Caco-2 (cell line): ENCODE measurements at regions not wholly inside any gene's neighbourhood (a gene's known extent, or its start where the extent isn't known, plus 50 kb on each side); places are given as distances from the start of the nearest gene placed in this dataset.

Experiments used
- BruUV-seq: library from RNA; stranded (reverse); fragments of 400-500 nt; replicated peaks from 2 replicates; lab custom pipeline; 2021; lab: Mats Ljungman, UMichigan
- CTCF ChIA-PET: fragments of 300-600 bp; sonication (Branson Sonifier 250); formaldehyde crosslinking; loops from one replicate; lab custom pipeline; 2022; ENCODE audit warnings: antibody characterized with exemption; lab: Charles Lee
- POLR2A ChIA-PET: fragments of 300-600 bp; sonication (Branson Sonifier 250); formaldehyde crosslinking; loops from one replicate; lab custom pipeline; 2022; ENCODE audit warnings: antibody characterized with exemption; lab: Charles Lee
- DNase-seq, 2 experiments: peaks; one replicate each; pipeline versions ENCODE4 v3.0.0 to v3.0.0-alpha.2; 2020 to 2022
- H3K27me3 ChIP-seq: replicated peaks from 2 replicates; pipeline ENCODE4 v1.6.0; 2011; ENCODE audit warnings: low read length; ENCODE audit not compliant: control insufficient read depth, insufficient read depth
- H3K36me3 ChIP-seq: 2 replicates; pipeline ENCODE4 v1.5.1; 2011; ENCODE audit warnings: low read length; ENCODE audit not compliant: control insufficient read depth, insufficient read depth
- H3K4me1 ChIP-seq: fragments of 250-450 bp; sonication (Bioruptor Pico); 2 replicates; pipeline ENCODE4 v1.5.1; 2020; ENCODE audit warnings: mild to moderate bottlenecking
- H3K4me3 ChIP-seq: 2 replicates; pipeline ENCODE4 v1.5.1; 2011; ENCODE audit warnings: low read depth, mild to moderate bottlenecking, control low read depth, low read length
- H3K9me3 ChIP-seq: fragments of 250-450 bp; sonication (Bioruptor Pico); 2 replicates; pipeline ENCODE4 v1.5.1; 2020; ENCODE audit warnings: mild to moderate bottlenecking, moderate library complexity
- H3K27ac Mint-ChIP-seq: one replicate; pipeline ENCODE4 v1.8.0; 2022; ENCODE audit warnings: mixed read lengths; ENCODE audit not compliant: unreplicated experiment
- H3K27me3 Mint-ChIP-seq: one replicate; pipeline ENCODE4 v1.8.0; 2022; ENCODE audit warnings: mixed read lengths; ENCODE audit not compliant: insufficient read depth, unreplicated experiment
- H3K36me3 Mint-ChIP-seq: one replicate; pipeline ENCODE4 v1.8.0; 2022; ENCODE audit warnings: mild to moderate bottlenecking, mixed read lengths; ENCODE audit not compliant: insufficient read depth, unreplicated experiment
- H3K4me1 Mint-ChIP-seq: one replicate; pipeline ENCODE4 v1.8.0; 2022; ENCODE audit warnings: low read depth, mixed read lengths; ENCODE audit not compliant: unreplicated experiment
- H3K4me3 Mint-ChIP-seq: one replicate; pipeline ENCODE4 v1.8.0; 2022; ENCODE audit warnings: mild to moderate bottlenecking, moderate library complexity, mixed read lengths; ENCODE audit not compliant: unreplicated experiment
- H3K9me3 Mint-ChIP-seq: one replicate; pipeline ENCODE4 v1.8.0; 2022; ENCODE audit warnings: mixed read lengths; ENCODE audit not compliant: unreplicated experiment
- CTCF ChIP-seq, 2 experiments: fragments of 200-600 bp in 1 of 2; IDR thresholded peaks; 1 replicate in 1 of 2; 2 replicates in 1 of 2; pipeline versions ENCODE4 v1.5.1 to v1.8.0; 2011 to 2022; ENCODE audit warnings: antibody characterized with exemption in 1 of 2, control low read depth in 1 of 2, inconsistent platforms in 1 of 2, low read depth in 1 of 2, low read length in 1 of 2, mild to moderate bottlenecking in 1 of 2, moderate library complexity in 1 of 2; ENCODE audit not compliant: insufficient read depth in 1 of 2, severe bottlenecking in 1 of 2, unreplicated experiment in 1 of 2
- intact Hi-C: fragments of 100-400 bp; cut with micrococcal nuclease; formaldehyde crosslinking; loops from one replicate; pipeline ENCODE4 v1.10.0; 2022; ENCODE audit not compliant: unreplicated experiment

- Histone ChIP-seq H3K4me3 (no peak overlapping the region), H3K36me3 (no peaks in the 10 kb centered on the region), H3K9me3 (no peaks in the 10 kb centered on the region), H3K4me1 (0 out of 2 replicates have a peak, but pooled peaks cover 2% of the 10 kb centered on the region), H3K27me3 (no peaks in the 10 kb centered on the region)
- Mint-ChIP-seq H3K4me3 (no peak overlapping the region), H3K36me3 (no peaks in the 10 kb centered on the region), H3K9me3 (no peaks in the 10 kb centered on the region), H3K27me3 (no peaks in the 10 kb centered on the region), H3K4me1 (no peaks in the 10 kb centered on the region), H3K27ac (no peak overlapping the region)
- no peak for TF ChIP-seq CTCF (IDR thresholded peaks at IDR 0.05; ENCODE audit: insufficient read depth in 1 of 2, low read depth in 1 of 2, low read length in 1 of 2, severe bottlenecking in 1 of 2, unreplicated experiment in 1 of 2)
- ChIA-PET CTCF (interaction anchor here (0.6 kb wide), 1 partner anchor 111 kb away, joined by 4 read pairs; no protein-coding TSS in a partner anchor), POLR2A (no interaction called here)
- intact Hi-C loops = no loop called here
- DNase-seq = no peak
- no TSS peak for BruUV-seq
Observed at GRCh38 chr7:13148548-13148947, 461.1 kb downstream of the ARL4A start.

GRCh38 chr7:13151978-13152377 is 464.5 kb downstream of the ARL4A start:
- DNase-seq = no peak
- TF ChIP-seq CTCF (IDR thresholded peaks at IDR 0.05; ENCODE audit: insufficient read depth in 1 of 2, low read depth in 1 of 2, low read length in 1 of 2, severe bottlenecking in 1 of 2, unreplicated experiment in 1 of 2) = no peak
- Mint-ChIP-seq H3K9me3 (no peaks in the 10 kb centered on the region), H3K27me3 (no peaks in the 10 kb centered on the region), H3K4me1 (no peaks in the 10 kb centered on the region), H3K27ac (no peak overlapping the region), H3K36me3 (no peaks in the 10 kb centered on the region), H3K4me3 (no peak overlapping the region)
- intact Hi-C loops = no loop called here
- Histone ChIP-seq H3K4me3 (no peak overlapping the region), H3K4me1 (0 out of 2 replicates have a peak, but pooled peaks cover 4% of the 10 kb centered on the region), H3K36me3 (no peaks in the 10 kb centered on the region), H3K9me3 (no peaks in the 10 kb centered on the region), H3K27me3 (no peaks in the 10 kb centered on the region)
- BruUV-seq = no TSS peak
- ChIA-PET CTCF (no interaction called here), POLR2A (no interaction called here)

- no peak overlapping the region for H3K27ac Mint-ChIP-seq
- no peaks in the 10 kb centered on the region for H3K36me3 ChIP-seq
- H3K4me3 ChIP-seq = no peak overlapping the region
- no peaks in the 10 kb centered on the region for H3K36me3 Mint-ChIP-seq
- H3K9me3 ChIP-seq = no peaks in the 10 kb centered on the region
- no peak overlapping the region for H3K4me3 Mint-ChIP-seq
- ChIA-PET POLR2A (interaction anchor here (0.6 kb wide), 1 partner anchor 441 kb away, joined by 3 read pairs; no protein-coding TSS in a partner anchor), CTCF (no interaction called here)
- no peaks in the 10 kb centered on the region for H3K4me1 Mint-ChIP-seq
- no TSS peak for BruUV-seq
- H3K9me3 Mint-ChIP-seq = no peaks in the 10 kb centered on the region
- no peaks in the 10 kb centered on the region for H3K27me3 Mint-ChIP-seq
- TF ChIP-seq CTCF (IDR thresholded peaks at IDR 0.05; ENCODE audit: insufficient read depth in 1 of 2, low read depth in 1 of 2, low read length in 1 of 2, severe bottlenecking in 1 of 2, unreplicated experiment in 1 of 2) = no peak
- intact Hi-C loops = no loop called here
- H3K27me3 ChIP-seq = no peaks in the 10 kb centered on the region
- DNase-seq = no peak
- 0 out of 2 replicates have a peak, but pooled peaks cover 4% of the 10 kb centered on the region for H3K4me1 ChIP-seq
Observed at GRCh38 chr7:13152755-13153154, 465.3 kb downstream of the ARL4A start.
